Left colon (tissue), 2 donors: ENCODE measurements at regions not wholly inside any gene's neighbourhood (a gene's known extent, or its start where the extent isn't known, plus 50 kb on each side); places are given as distances from the start of the nearest gene placed in this dataset.
"Not testable (repeated sequence)": the region's sequence is repeated elsewhere in the genome, so short reads cannot be mapped to it uniquely, and the experiment has no call there.

Experiments
- ATAC-seq: fragments of 200-7000 bp; cut with Tn5 transposase; one replicate; pipeline ENCODE4 v1.9.1; 2020; ENCODE audit warnings: mild to moderate bottlenecking, moderate library complexity
- DNase-seq, 2 donors: peaks; one replicate each; pipeline ENCODE4 v3.0.0-alpha.2; 2020
- intact Hi-C, 2 donors: fragments of 100-400 bp; cut with DNase I in 1 of 2; cut with micrococcal nuclease in 1 of 2; formaldehyde crosslinking; loops; one replicate each; pipeline versions ENCODE4 v1.11.2 to v1.14.0; 2022; cut with DNase I, micrococcal nuclease
- donor health status: DM: no; HTN: no; CAD: no.
- donor health status: DM: yes; HTN: yes; CAD: no.

GRCh38 chr5:84885485-84886258 is 501.0 kb upstream of the EDIL3 start:
- DNase-seq, result no peak

GRCh38 chr5:84881737-84882136 is 497.1 kb upstream of the EDIL3 start:
- intact Hi-C loops, result no loop called here
- no peak for ATAC-seq
- DNase-seq, result no peak

More at GRCh38 chr5:84885485-84886258, 501.0 kb upstream of the EDIL3 start:
- intact Hi-C loops, result no loop called here
- no peak for ATAC-seq

GRCh38 chr5:84874196-84874595 is 489.5 kb upstream of the EDIL3 start:
- DNase-seq, result no peak

GRCh38 chr5:84872768-84873167 is 488.1 kb upstream of the EDIL3 start:
- intact Hi-C loops, result no loop called here
- DNase-seq, result no peak
- ATAC-seq, result no peak

More at GRCh38 chr5:84874196-84874595, 489.5 kb upstream of the EDIL3 start:
- intact Hi-C loops, result no loop called here
- no peak for ATAC-seq

- no peak for ATAC-seq
- intact Hi-C loops, result no loop called here
- DNase-seq, result no peak
Observed at GRCh38 chr5:84870369-84870768, 485.7 kb upstream of the EDIL3 start.

- no peak for ATAC-seq
Observed at GRCh38 chr5:84869675-84870074, 485.0 kb upstream of the EDIL3 start.

GRCh38 chr5:84863936-84864335 is 479.3 kb upstream of the EDIL3 start:
- DNase-seq, ATAC-seq, intact Hi-C loops: not testable (repeated sequence)

More at GRCh38 chr5:84869675-84870074, 485.0 kb upstream of the EDIL3 start:
- intact Hi-C loops, result no loop called here
- no peak for DNase-seq

GRCh38 chr5:84863020-84863419 is 478.3 kb upstream of the EDIL3 start:
- DNase-seq, result no peak

GRCh38 chr5:84862132-84862531 is 477.5 kb upstream of the EDIL3 start:
- ATAC-seq, result no peak
- intact Hi-C loops, result no loop called here
- DNase-seq, result no peak

More at GRCh38 chr5:84863020-84863419, 478.3 kb upstream of the EDIL3 start:
- no peak for ATAC-seq
- intact Hi-C loops, result no loop called here

GRCh38 chr5:84861306-84861705 is 476.6 kb upstream of the EDIL3 start:
- intact Hi-C loops, result no loop called here
- DNase-seq (no peak), ATAC-seq (no peak)

- ATAC-seq (no peak), DNase-seq (no peak)
- intact Hi-C loops, result no loop called here
Observed at GRCh38 chr5:84859056-84859455, 474.4 kb upstream of the EDIL3 start.

GRCh38 chr5:84831701-84832100 is 447.0 kb upstream of the EDIL3 start:
- no peak for DNase-seq

GRCh38 chr5:84830265-84830664 is 445.6 kb upstream of the EDIL3 start:
- ATAC-seq (no peak), DNase-seq (no peak)
- intact Hi-C loops, result no loop called here

More at GRCh38 chr5:84831701-84832100, 447.0 kb upstream of the EDIL3 start:
- intact Hi-C loops, result no loop called here
- ATAC-seq, result no peak

- intact Hi-C loops, result no loop called here
- ATAC-seq, result no peak
Observed at GRCh38 chr5:84825606-84826005, 440.9 kb upstream of the EDIL3 start.

GRCh38 chr5:84821924-84822323 is 437.2 kb upstream of the EDIL3 start:
- DNase-seq, result no peak
- intact Hi-C loops, result no loop called here
- ATAC-seq, result no peak

More at GRCh38 chr5:84825606-84826005, 440.9 kb upstream of the EDIL3 start:
- no peak for DNase-seq

- intact Hi-C loops, result no loop called here
- DNase-seq (no peak), ATAC-seq (no peak)
Observed at GRCh38 chr5:84817953-84818352, 433.3 kb upstream of the EDIL3 start.

- ATAC-seq (no peak), DNase-seq (no peak)
- intact Hi-C loops, result no loop called here
Observed at GRCh38 chr5:84816746-84817547, 432.3 kb upstream of the EDIL3 start.

- intact Hi-C loops, result no loop called here
- DNase-seq (no peak), ATAC-seq (no peak)
Observed at GRCh38 chr5:84816160-84816559, 431.5 kb upstream of the EDIL3 start.

- no peak for DNase-seq
- no peak for ATAC-seq
- intact Hi-C loops, result no loop called here
Observed at GRCh38 chr5:84805473-84805872, 420.8 kb upstream of the EDIL3 start.

GRCh38 chr5:84796399-84796798 is 411.7 kb upstream of the EDIL3 start:
- ATAC-seq (no peak), DNase-seq (no peak)
- intact Hi-C loops, result no loop called here
